IMR-90 (cell line): ENCODE measurements at regions not wholly inside any gene's neighbourhood (a gene's known extent, or its start where the extent isn't known, plus 50 kb on each side); places are given as distances from the start of the nearest gene placed in this dataset.

Experiments
- ATAC-seq: fragments of 200-7000 bp; cut with Tn5 transposase; 2 replicates; pipeline ENCODE4 v1.9.1; 2020; ENCODE audit warnings: low read depth, mild to moderate bottlenecking, moderate library complexity
- BruUV-seq: library from RNA; stranded (reverse); fragments of 400-500 nt; replicated peaks from 2 replicates; lab custom pipeline; 2021; lab: Mats Ljungman, UMichigan
- CTCF ChIA-PET: fragments of 300-600 bp; formaldehyde crosslinking; extraction: SDS; loops from one replicate; lab custom pipeline; 2021; ENCODE audit warnings: antibody characterized with exemption; lab: Yijun Ruan, JAX
- POLR2A ChIA-PET: fragments of 300-600 bp; sonication (Branson Sonifier 250); formaldehyde crosslinking; loops from one replicate; lab custom pipeline; 2022; ENCODE audit warnings: antibody characterized with exemption; ENCODE audit not compliant: unreplicated experiment; lab: Charles Lee
- DNase-seq: peaks from one replicate; pipeline ENCODE4 v3.0.0; 2013
- H2AFZ ChIP-seq: replicated peaks from 2 replicates; pipeline ENCODE3; 2013; ENCODE audit warnings: low read length, mild to moderate bottlenecking; ENCODE audit not compliant: poor library complexity
- H2AK5ac ChIP-seq: 2 replicates; pipeline ENCODE4 v1.6.1; 2013; ENCODE audit warnings: low read depth, low read length, inconsistent platforms
- H2AK9ac ChIP-seq: replicated peaks from 2 replicates; pipeline ENCODE3; 2013; ENCODE audit warnings: mild to moderate bottlenecking, low read depth, low read length, moderate library complexity; ENCODE audit not compliant: poor library complexity
- H2BK120ac ChIP-seq: 2 replicates; pipeline ENCODE4 v1.6.1; 2013; ENCODE audit warnings: low read depth, low read length, inconsistent platforms
- H2BK15ac ChIP-seq: 3 replicates; pipeline ENCODE4 v1.6.1; 2013; ENCODE audit warnings: low read depth, low read length, inconsistent platforms
- H2BK20ac ChIP-seq: 2 replicates; pipeline ENCODE4 v1.6.1; 2013; ENCODE audit warnings: low read depth, mild to moderate bottlenecking, inconsistent platforms, low read length, moderate library complexity
- H2BK5ac ChIP-seq: 2 replicates; pipeline ENCODE4 v1.6.1; 2013; ENCODE audit warnings: mild to moderate bottlenecking, low read depth, low read length, inconsistent platforms; ENCODE audit not compliant: poor library complexity, severe bottlenecking
- H3K14ac ChIP-seq: replicated peaks from 2 replicates; pipeline ENCODE4 v1.6.1; 2013; ENCODE audit warnings: low read depth, low read length, inconsistent platforms
- H3K18ac ChIP-seq: 2 replicates; pipeline ENCODE4 v1.6.1; 2013; ENCODE audit warnings: low read depth, low read length, control low read depth
- H3K23ac ChIP-seq: 2 replicates; pipeline ENCODE4 v1.6.1; 2013; ENCODE audit warnings: low read depth, low read length, inconsistent platforms
- H3K27ac ChIP-seq: 2 replicates; pipeline ENCODE4 v1.5.1; 2013; ENCODE audit warnings: mild to moderate bottlenecking, control low read depth, low read length; ENCODE audit not compliant: insufficient read depth
- H3K27me3 ChIP-seq: 2 replicates; pipeline ENCODE4 v1.6.1; 2013; ENCODE audit warnings: low read length; ENCODE audit not compliant: control insufficient read depth, insufficient read depth
- H3K36me3 ChIP-seq: 2 replicates; pipeline ENCODE4 v1.6.1; 2013; ENCODE audit warnings: low read length, mixed read lengths; ENCODE audit not compliant: control insufficient read depth, insufficient read depth
- H3K4ac ChIP-seq: 2 replicates; pipeline ENCODE4 v1.6.1; 2013; ENCODE audit warnings: low read depth, low read length, inconsistent platforms
- H3K4me1 ChIP-seq: 2 replicates; pipeline ENCODE4 v1.6.1; 2013; ENCODE audit warnings: low read length, mixed read lengths; ENCODE audit not compliant: control insufficient read depth, insufficient read depth
- H3K4me2 ChIP-seq: 2 replicates; pipeline ENCODE4 v1.6.1; 2013; ENCODE audit warnings: low read depth, mild to moderate bottlenecking, control low read depth, low read length, moderate library complexity
- H3K4me3 ChIP-seq: 2 replicates; pipeline ENCODE4 v1.5.1; 2013; ENCODE audit warnings: low read depth, mild to moderate bottlenecking, control low read depth, low read length, moderate library complexity; ENCODE audit not compliant: insufficient read depth
- H3K56ac ChIP-seq: 2 replicates; pipeline ENCODE4 v1.6.1; 2013; ENCODE audit warnings: low read length, inconsistent platforms; ENCODE audit not compliant: insufficient read depth; ENCODE audit errors: extremely low read depth
- H3K79me1 ChIP-seq, 2 experiments: 2 replicates each; pipeline ENCODE4 v1.6.1; 2013; ENCODE audit warnings: low read length in 2 of 2, inconsistent platforms in 1 of 2, low read depth in 1 of 2
- H3K9ac ChIP-seq: 2 replicates; pipeline ENCODE4 v1.6.1; 2013; ENCODE audit warnings: low read depth, low read length, control low read depth
- H3K9me1 ChIP-seq: 2 replicates; pipeline ENCODE4 v1.6.1; 2013; ENCODE audit warnings: low read length, inconsistent platforms; ENCODE audit not compliant: insufficient read depth
- H3K9me3 ChIP-seq: 2 replicates; pipeline ENCODE4 v1.6.1; 2013; ENCODE audit warnings: low read length; ENCODE audit not compliant: control insufficient read depth, insufficient read depth
- H4K20me1 ChIP-seq: 2 replicates; pipeline ENCODE4 v1.6.1; 2013; ENCODE audit warnings: low read length, inconsistent platforms; ENCODE audit not compliant: insufficient read depth
- H4K5ac ChIP-seq: 2 replicates; pipeline ENCODE4 v1.6.1; 2013; ENCODE audit warnings: mild to moderate bottlenecking, low read depth, low read length, control low read depth
- H4K8ac ChIP-seq, 2 experiments: 2 replicates each; pipeline ENCODE4 v1.6.1; 2013; ENCODE audit warnings: low read depth in 2 of 2, low read length in 2 of 2, control low read depth in 1 of 2, inconsistent platforms in 1 of 2
- H4K91ac ChIP-seq: 2 replicates; pipeline ENCODE4 v1.6.1; 2013; ENCODE audit warnings: low read depth, low read length, inconsistent platforms; ENCODE audit not compliant: insufficient read depth
- BHLHE40 ChIP-seq: fragments of 150-350 bp; IDR thresholded peaks from 2 replicates; pipeline ENCODE4 v1.6.1; 2016; ENCODE audit warnings: mild to moderate bottlenecking, low read depth, low read length
- CEBPB ChIP-seq: IDR thresholded peaks from 2 replicates; pipeline ENCODE4 v1.6.1; 2012; ENCODE audit warnings: low read depth, low read length, improper control_type of control experiment
- FOS ChIP-seq: fragments of 150-350 bp; IDR thresholded peaks from 2 replicates; pipeline ENCODE4 v1.6.1; 2016; ENCODE audit warnings: low read depth, low read length
- MXI1 ChIP-seq: IDR thresholded peaks from 2 replicates; pipeline ENCODE4 v1.6.1; 2012; ENCODE audit warnings: low read depth, mild to moderate bottlenecking, low read length, moderate library complexity, borderline replicate concordance
- RFX5 ChIP-seq: IDR thresholded peaks from 2 replicates; pipeline ENCODE4 v1.8.0; 2012; ENCODE audit warnings: low read depth, mild to moderate bottlenecking, low read length, moderate library complexity
- SMC3 ChIP-seq: fragments of 150-350 bp; IDR thresholded peaks from 2 replicates; pipeline ENCODE4 v1.6.1; 2016; ENCODE audit warnings: low read depth, mild to moderate bottlenecking, antibody characterized with exemption, low read length, moderate library complexity
- WGBS, 2 experiments: methylation state at CpG; one replicate each; pipeline versions ENCODE4 v1.1.5 to v1.1.7; 2013; ENCODE audit warnings: missing lambda C conversion rate in 2 of 2; ENCODE audit not compliant: insufficient read length in 1 of 2; ENCODE audit errors: extremely low coverage in 2 of 2; 5-methylcytosine and 5-hydroxymethylcytosine counted together
- dilution Hi-C: fragments of 300-500 bp; cut with HindIII; formaldehyde crosslinking; loops from one replicate; pipeline ENCODE4 v1.14.3; 2018; ENCODE audit warnings: low sequenced_read_pairs; ENCODE audit not compliant: unreplicated experiment
- in situ Hi-C: fragments of 300-500 bp; cut with MboI; formaldehyde crosslinking; loops from 3 replicates; pipeline ENCODE4 v1.14.3; 2019; ENCODE audit warnings: low sequenced_read_pairs, inconsistent platforms, mixed read lengths
- intact Hi-C: fragments of 100-400 bp; cut with micrococcal nuclease; formaldehyde crosslinking; loops from 2 replicates; pipeline ENCODE4 v1.10.0; 2022
- TF ChIP-seq, protein P1 (sequence below): fragments of 150-350 bp; IDR thresholded peaks from 2 replicates; pipeline ENCODE4 v1.6.1; 2016; ENCODE audit warnings: low read depth, mild to moderate bottlenecking, low read length, moderate library complexity, borderline replicate concordance

DNA sequence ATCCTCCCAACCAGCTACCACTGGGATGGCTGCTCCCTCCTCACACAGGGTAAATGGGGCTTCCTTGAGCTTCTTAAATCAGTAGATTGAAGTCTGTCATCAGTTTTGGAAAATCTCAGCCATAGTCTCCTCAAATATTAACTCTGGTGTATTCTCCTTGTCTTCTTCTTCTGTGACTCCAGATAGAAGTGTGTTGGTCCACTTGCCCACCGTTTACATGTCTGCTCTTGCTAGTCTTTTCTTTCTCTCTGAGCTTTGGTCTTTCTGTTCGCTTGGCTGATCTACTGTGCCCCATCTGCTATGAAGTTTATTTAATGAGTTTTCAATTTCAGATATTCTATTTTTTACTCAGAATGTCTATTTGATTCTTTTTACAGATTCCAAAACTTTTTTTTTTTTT lies 281.7 kb upstream of the HDAC4 start:
- DNase-seq (no peak), ATAC-seq (no peak)
- BruUV-seq = no TSS peak
- Histone ChIP-seq H3K36me3 (no peaks in the 10 kb centered on the region), H3K27ac (no peak overlapping the region), H2BK20ac (no peak overlapping the region), H2AK5ac (no peak overlapping the region), H4K8ac (no peak overlapping the region), H3K14ac (no peak overlapping the region), H3K18ac (no peak overlapping the region), H2BK120ac (no peak overlapping the region), H3K79me1 (no peaks in the 10 kb centered on the region), H3K9me1 (no peaks in the 10 kb centered on the region), H3K4me2 (no peak overlapping the region), H4K5ac (no peak overlapping the region), H3K4me3 (no peak overlapping the region), H3K4ac (no peak overlapping the region), H3K56ac (no peak overlapping the region), H3K9ac (no peak overlapping the region), H4K91ac (no peak overlapping the region), H2AFZ (no peak overlapping the region), H2BK15ac (no peak overlapping the region), H2BK5ac (no peak overlapping the region), H3K23ac (no peak overlapping the region), H4K20me1 (no peaks in the 10 kb centered on the region), H2AK9ac (no peak overlapping the region), H3K27me3 (no peaks in the 10 kb centered on the region), H3K4me1 (no peaks in the 10 kb centered on the region), H3K9me3 (peaks cover 4% of the 10 kb centered on the region; the same call in 1 of the 2 replicates)
- TF ChIP-seq MXI1 (no peak), RFX5 (no peak), FOS (no peak), CEBPB (no peak), SMC3 (no peak), BHLHE40 (no peak)
- TF ChIP-seq, protein P1, sequence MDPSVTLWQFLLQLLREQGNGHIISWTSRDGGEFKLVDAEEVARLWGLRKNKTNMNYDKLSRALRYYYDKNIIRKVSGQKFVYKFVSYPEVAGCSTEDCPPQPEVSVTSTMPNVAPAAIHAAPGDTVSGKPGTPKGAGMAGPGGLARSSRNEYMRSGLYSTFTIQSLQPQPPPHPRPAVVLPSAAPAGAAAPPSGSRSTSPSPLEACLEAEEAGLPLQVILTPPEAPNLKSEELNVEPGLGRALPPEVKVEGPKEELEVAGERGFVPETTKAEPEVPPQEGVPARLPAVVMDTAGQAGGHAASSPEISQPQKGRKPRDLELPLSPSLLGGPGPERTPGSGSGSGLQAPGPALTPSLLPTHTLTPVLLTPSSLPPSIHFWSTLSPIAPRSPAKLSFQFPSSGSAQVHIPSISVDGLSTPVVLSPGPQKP = no peak
- dilution Hi-C loops = no loop called here
- intact Hi-C loops = no loop called here
- ChIA-PET POLR2A (no interaction called here), CTCF (no interaction called here)
- WGBS, 2 experiments = no CpG with 5 or more reads among the region's 2 CpGs
- in situ Hi-C loops = no loop called here
